ENCODE measurements at regions not wholly inside any gene's neighbourhood (a gene's known extent, or its start where the extent isn't known, plus 50 kb on each side); places are given as distances from the start of the nearest gene placed in this dataset.
A peak's percentile ranks its signal among the peaks of the same experiment; 100 is the strongest.

DNA sequence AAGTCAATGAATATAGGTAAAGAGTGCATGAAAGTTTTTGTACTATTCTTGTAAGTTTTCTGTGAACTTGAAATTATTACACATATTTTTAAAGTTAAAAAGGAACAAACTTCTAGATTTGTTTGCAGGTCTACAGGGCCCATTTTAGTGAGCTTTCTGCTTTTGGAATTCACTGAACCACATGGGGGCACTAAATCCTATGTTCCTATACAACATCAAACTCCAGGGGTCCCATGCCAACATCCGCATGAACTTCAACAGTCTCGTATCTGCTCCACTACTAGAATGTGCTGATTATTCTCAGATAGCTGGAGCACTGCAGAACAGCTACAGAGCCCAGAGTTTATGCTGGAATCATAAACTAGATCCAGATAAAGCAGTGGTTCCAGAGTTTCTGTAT lies 347.9 kb upstream of the SPTLC3 start:
- no peaks in the 10 kb centered on the region; the same call in 1 of the 2 replicates for H3K79me1 ChIP-seq (ENCODE audit: low read depth, low read length)
- H2BK15ac ChIP-seq (ENCODE audit: low read length), result no peak overlapping the region
- H2BK120ac ChIP-seq (replicated peaks; ENCODE audit: low read depth, low read length), result no peak overlapping the region
- peaks cover 0 to 4% (median 2%) of the 10 kb centered on the region in 4 experiments; a peak in 3 of 7 replicates for H3K4me1 ChIP-seq (replicated peaks in 1 of 4; ENCODE audit: control insufficient read depth in 3 of 4, insufficient read depth in 4 of 4, low read length in 3 of 4)
- TF ChIP-seq EP300 (IDR thresholded peaks at IDR 0.05; ENCODE audit: borderline replicate concordance in 1 of 2, low read depth in 2 of 2, low read length in 2 of 2), result no peak
- no peak for TF ChIP-seq RBBP5 (IDR thresholded peaks at IDR 0.05; ENCODE audit: borderline replicate concordance, low read depth, low read length)
- TF ChIP-seq, protein P1, sequence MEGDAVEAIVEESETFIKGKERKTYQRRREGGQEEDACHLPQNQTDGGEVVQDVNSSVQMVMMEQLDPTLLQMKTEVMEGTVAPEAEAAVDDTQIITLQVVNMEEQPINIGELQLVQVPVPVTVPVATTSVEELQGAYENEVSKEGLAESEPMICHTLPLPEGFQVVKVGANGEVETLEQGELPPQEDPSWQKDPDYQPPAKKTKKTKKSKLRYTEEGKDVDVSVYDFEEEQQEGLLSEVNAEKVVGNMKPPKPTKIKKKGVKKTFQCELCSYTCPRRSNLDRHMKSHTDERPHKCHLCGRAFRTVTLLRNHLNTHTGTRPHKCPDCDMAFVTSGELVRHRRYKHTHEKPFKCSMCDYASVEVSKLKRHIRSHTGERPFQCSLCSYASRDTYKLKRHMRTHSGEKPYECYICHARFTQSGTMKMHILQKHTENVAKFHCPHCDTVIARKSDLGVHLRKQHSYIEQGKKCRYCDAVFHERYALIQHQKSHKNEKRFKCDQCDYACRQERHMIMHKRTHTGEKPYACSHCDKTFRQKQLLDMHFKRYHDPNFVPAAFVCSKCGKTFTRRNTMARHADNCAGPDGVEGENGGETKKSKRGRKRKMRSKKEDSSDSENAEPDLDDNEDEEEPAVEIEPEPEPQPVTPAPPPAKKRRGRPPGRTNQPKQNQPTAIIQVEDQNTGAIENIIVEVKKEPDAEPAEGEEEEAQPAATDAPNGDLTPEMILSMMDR (IDR thresholded peaks at IDR 0.05; ENCODE audit: control extremely low read depth in 1 of 3, insufficient read depth in 1 of 3, low read depth in 1 of 3, low read length in 3 of 3), result peak in 2 of 3 experiments; percentile 44 to 46; a peak in 3 of 4 replicates
- peak; percentile 60 to 77 for TF ChIP-seq RAD21 (IDR thresholded peaks at IDR 0.05 in 1 of 2, conservative IDR thresholded peaks at IDR 0.05 in 1 of 2; ENCODE audit: low read depth in 2 of 2, low read length in 2 of 2)
- 0 out of 2 replicates have a peak, but pooled peaks have one; percentile 54 for TF ChIP-seq YY1 (IDR thresholded peaks at IDR 0.05; ENCODE audit: low read depth, low read length)
- TF ChIP-seq MAFK (IDR thresholded peaks at IDR 0.05; ENCODE audit: low read depth, low read length), result no peak
- TF ChIP-seq SP2 (IDR thresholded peaks at IDR 0.05; ENCODE audit: low read length), result no peak
- no peak overlapping the region for H3K18ac ChIP-seq (ENCODE audit: extremely low read depth, low read length)
- 34% methylated on average over 2 of the region's 2 CpGs; no CpG with 5 or more reads in 1 of the 2 experiments for WGBS, 2 experiments (ENCODE audit: extremely low coverage in 1 of 2, insufficient coverage in 1 of 2, insufficient read length in 1 of 2, insufficient replicate concordance in 2 of 2, low coverage in 1 of 2, low lambda C conversion rate in 2 of 2, missing lambda C conversion rate in 1 of 2)
- no peaks in the 10 kb centered on the region for H3K27me3 ChIP-seq (replicated peaks in 1 of 4; ENCODE audit: control insufficient read depth in 3 of 4, extremely low read depth in 1 of 4, insufficient read depth in 3 of 4, low read length in 3 of 4)
- H3K23ac ChIP-seq (ENCODE audit: insufficient read length), result no peak overlapping the region
- H2AFZ ChIP-seq (ENCODE audit: low read length), result no peak overlapping the region
- H2AK5ac ChIP-seq (ENCODE audit: low read depth, low read length), result no peak overlapping the region
- ChIA-PET POLR2A (ENCODE audit: partially characterized antibody) (interaction anchor here (0.9 to 1.1 kb wide), 3 partner anchors 11 to 95 kb away, joined by 3 read pairs; no protein-coding TSS in a partner anchor), CTCF (ENCODE audit: partially characterized antibody) (interaction anchor here (0.7 to 2.6 kb wide), 20 partner anchors 8 to 440 kb away, joined by 3 to 13 read pairs (median 3); no protein-coding TSS in a partner anchor)
- H3K4me3 ChIP-seq (ENCODE audit: extremely low read depth in 1 of 4, insufficient read depth in 2 of 4, low read depth in 3 of 4, low read length in 4 of 4), result no peak overlapping the region
- DNase-seq (ENCODE audit: low read depth in 1 of 2, low spot score in 2 of 2) (peak; percentile 33 to 49), FAIRE-seq (peak; percentile 93)
- H2BK20ac ChIP-seq (ENCODE audit: low read length), result no peak overlapping the region
- H2BK5ac ChIP-seq (ENCODE audit: low read depth, low read length), result no peak overlapping the region; the same call in 1 of the 2 replicates
- no peak overlapping the region for H4K8ac ChIP-seq (ENCODE audit: extremely low read depth, insufficient read depth, low read length)
- no peaks in the 10 kb centered on the region for H3K36me3 ChIP-seq (ENCODE audit: control insufficient read depth in 2 of 4, insufficient read depth in 4 of 4, low read length in 3 of 4)
- no peaks in the 10 kb centered on the region for H4K20me1 ChIP-seq (replicated peaks in 1 of 2; ENCODE audit: control insufficient read depth in 1 of 2, insufficient read depth in 2 of 2, low read length in 2 of 2)
- H3K14ac ChIP-seq (ENCODE audit: insufficient read length), result no peak overlapping the region
- H3K56ac ChIP-seq (replicated peaks; ENCODE audit: insufficient read length, low read depth, low read length), result no peak overlapping the region
- no peak overlapping the region for H3K4ac ChIP-seq (replicated peaks; ENCODE audit: insufficient read length, low read depth, low read length)
- no peak overlapping the region for H3K27ac ChIP-seq (ENCODE audit: low read depth, low read length)
- H3K9me3 ChIP-seq (ENCODE audit: insufficient read depth in 2 of 2, low read depth in 1 of 2, low read length in 1 of 2), result 0 out of 4 replicates have a peak, but pooled peaks cover 0 to 3% of the 10 kb centered on the region in 2 experiments
- H4K91ac ChIP-seq (replicated peaks; ENCODE audit: insufficient read length, low read length), result no peak overlapping the region
- H2BK12ac ChIP-seq (ENCODE audit: low read depth, low read length), result no peak overlapping the region
- no peak overlapping the region for H4K5ac ChIP-seq (ENCODE audit: insufficient read length, low read depth, low read length)
- H3K9ac ChIP-seq (replicated peaks in 1 of 4; ENCODE audit: extremely low read depth in 1 of 4, low read depth in 3 of 4, low read length in 3 of 4), result no peak overlapping the region
- no peaks in the 10 kb centered on the region for H3K23me2 ChIP-seq (ENCODE audit: low read depth, low read length)
- no peaks in the 10 kb centered on the region for H3K79me2 ChIP-seq (ENCODE audit: control insufficient read depth in 1 of 2, insufficient read depth in 2 of 2, low read length in 2 of 2)
- H3K4me2 ChIP-seq (ENCODE audit: insufficient read depth in 1 of 2, low read depth in 2 of 2, low read length in 2 of 2), result no peak overlapping the region; a peak in 1 of 4 replicates

Data from H1 (cell line).